ENCODE measurements at regions not wholly inside any gene's neighbourhood (a gene's known extent, or its start where the extent isn't known, plus 50 kb on each side); places are given as distances from the start of the nearest gene placed in this dataset.

DNA sequence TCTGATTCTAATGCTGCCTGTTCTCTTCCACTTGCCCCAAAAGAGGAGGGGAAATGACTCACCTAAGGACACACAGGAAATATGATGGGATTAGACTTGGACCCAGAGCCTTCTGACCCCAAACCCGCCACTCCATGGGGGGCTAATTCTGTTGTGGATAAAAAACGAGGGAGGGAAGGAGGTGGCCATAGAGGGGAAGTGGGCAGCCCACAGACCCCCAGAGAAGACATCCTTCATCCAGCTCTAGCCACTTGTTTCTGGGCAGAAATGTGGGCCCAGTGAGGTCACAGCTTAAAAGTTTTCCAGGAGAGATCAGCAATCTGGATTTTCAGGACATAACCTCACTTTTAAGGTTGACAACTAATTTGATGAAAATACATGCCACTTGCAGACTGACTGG lies 202.1 kb downstream of the ANKRD60 start:
- TF ChIP-seq, protein P1, sequence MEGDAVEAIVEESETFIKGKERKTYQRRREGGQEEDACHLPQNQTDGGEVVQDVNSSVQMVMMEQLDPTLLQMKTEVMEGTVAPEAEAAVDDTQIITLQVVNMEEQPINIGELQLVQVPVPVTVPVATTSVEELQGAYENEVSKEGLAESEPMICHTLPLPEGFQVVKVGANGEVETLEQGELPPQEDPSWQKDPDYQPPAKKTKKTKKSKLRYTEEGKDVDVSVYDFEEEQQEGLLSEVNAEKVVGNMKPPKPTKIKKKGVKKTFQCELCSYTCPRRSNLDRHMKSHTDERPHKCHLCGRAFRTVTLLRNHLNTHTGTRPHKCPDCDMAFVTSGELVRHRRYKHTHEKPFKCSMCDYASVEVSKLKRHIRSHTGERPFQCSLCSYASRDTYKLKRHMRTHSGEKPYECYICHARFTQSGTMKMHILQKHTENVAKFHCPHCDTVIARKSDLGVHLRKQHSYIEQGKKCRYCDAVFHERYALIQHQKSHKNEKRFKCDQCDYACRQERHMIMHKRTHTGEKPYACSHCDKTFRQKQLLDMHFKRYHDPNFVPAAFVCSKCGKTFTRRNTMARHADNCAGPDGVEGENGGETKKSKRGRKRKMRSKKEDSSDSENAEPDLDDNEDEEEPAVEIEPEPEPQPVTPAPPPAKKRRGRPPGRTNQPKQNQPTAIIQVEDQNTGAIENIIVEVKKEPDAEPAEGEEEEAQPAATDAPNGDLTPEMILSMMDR (IDR thresholded peaks at IDR 0.05): no peak
- TF ChIP-seq POLR2AphosphoS5 (IDR thresholded peaks at IDR 0.05): no peak
- no peak for TF ChIP-seq POLR2A (IDR thresholded peaks at IDR 0.05)
- H3K27ac ChIP-seq: no peak overlapping the region
- no peaks in the 10 kb centered on the region for H3K36me3 ChIP-seq
- H3K4me3 ChIP-seq: no peak overlapping the region
- WGBS, 2 donors: 62 to 87% methylated on average over 2 of the region's 2 CpGs
- no peak for DNase-seq
- H3K27me3 ChIP-seq: no peaks in the 10 kb centered on the region
- H3K9me3 ChIP-seq: no peaks in the 10 kb centered on the region
- no peaks in the 10 kb centered on the region for H3K4me1 ChIP-seq
- intact Hi-C loops (cut with DNase I): no loop called here

DNA sequence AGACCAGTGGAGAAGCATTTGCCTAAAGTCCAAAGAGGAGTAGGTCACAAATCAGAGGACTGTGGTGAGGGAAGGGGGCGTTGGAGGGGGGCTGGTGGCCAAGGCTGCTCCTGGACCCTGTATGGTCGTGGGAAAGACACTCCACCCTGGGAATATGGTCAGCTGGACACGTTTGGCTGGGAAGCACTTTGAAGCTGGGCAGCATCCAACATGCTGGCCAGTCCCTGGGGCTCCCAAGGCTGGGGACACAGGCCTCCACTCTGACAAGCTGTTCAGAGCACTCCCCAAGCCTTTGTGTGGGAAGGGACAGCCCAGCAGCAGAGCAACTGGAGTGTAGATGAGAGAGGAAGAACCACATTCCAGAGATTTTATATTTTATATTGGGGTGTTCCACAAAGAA lies 203.2 kb downstream of the ANKRD60 start:
- Histone ChIP-seq H3K9me3 (no peaks in the 10 kb centered on the region), H3K27me3 (no peaks in the 10 kb centered on the region), H3K4me1 (peaks cover 0 to 4% (median 0%) of the 10 kb centered on the region in 4 donors), H3K4me3 (no peak overlapping the region), H3K36me3 (no peaks in the 10 kb centered on the region), H3K27ac (no peak overlapping the region)
- 52 to 66% methylated on average over 3 of the region's 3 CpGs for WGBS, 2 donors
- intact Hi-C loops (cut with DNase I): no loop called here
- no peak for DNase-seq
- TF ChIP-seq POLR2A (IDR thresholded peaks at IDR 0.05) (no peak), POLR2AphosphoS5 (IDR thresholded peaks at IDR 0.05) (no peak), EP300 (IDR thresholded peaks at IDR 0.05) (no peak)
- TF ChIP-seq, protein P1 (IDR thresholded peaks at IDR 0.05): no peak

DNA sequence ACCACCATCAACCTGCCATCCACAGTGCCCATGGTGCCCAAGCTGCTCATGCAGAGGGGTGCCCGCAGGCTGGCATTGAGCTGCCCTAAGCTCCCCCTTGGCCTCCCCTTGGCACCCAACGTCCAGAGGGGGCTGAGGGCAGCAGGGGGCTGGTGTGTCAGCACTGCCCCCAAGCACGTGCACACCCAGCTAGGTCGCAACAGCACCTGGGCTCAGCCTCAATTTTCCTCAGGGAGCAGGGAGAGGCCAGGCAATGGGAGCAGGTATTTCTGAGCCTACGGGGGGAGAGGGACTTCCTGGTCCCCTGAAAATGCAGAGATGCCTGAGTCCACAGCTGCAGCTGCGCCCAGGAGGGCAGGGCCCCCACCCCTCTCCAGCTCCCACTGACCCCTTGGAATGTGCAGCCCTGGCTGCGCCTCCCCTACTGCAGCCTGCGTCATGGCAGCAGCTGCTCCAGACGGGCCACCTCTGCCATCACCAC lies 204.2 kb downstream of the ANKRD60 start:
- WGBS, 2 donors: 87 to 92% methylated on average over 9 of the region's 9 CpGs
- H3K27ac ChIP-seq: no peak overlapping the region
- no peak for DNase-seq

DNA sequence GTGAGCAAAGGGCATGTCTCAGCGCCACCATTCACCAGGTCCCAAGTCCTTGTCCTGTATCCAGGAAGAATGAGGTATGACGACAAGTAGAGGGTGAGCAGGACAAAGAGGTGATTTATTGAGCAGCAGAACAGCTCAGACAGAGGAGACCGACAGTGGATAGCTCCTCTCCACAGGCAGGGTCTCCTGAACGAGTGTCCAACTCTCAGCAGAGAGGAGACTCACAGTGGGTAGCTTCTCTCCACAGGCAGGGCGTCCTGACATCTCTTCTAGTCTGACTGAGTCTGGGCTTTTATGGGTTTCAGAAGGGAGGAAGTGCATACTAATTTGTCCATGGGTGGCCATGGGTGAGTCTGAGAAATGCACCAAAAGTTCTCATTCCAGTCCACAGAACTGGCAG lies 204.7 kb downstream of the ANKRD60 start:
- Histone ChIP-seq H3K27me3 (no peaks in the 10 kb centered on the region), H3K9me3 (no peaks in the 10 kb centered on the region), H3K36me3 (no peaks in the 10 kb centered on the region), H3K27ac (no peak overlapping the region), H3K4me1 (peaks cover 0 to 14% (median 0%) of the 10 kb centered on the region in 4 donors), H3K4me3 (no peak overlapping the region)
- no peak for DNase-seq
- TF ChIP-seq, protein P1 (IDR thresholded peaks at IDR 0.05): no peak
- TF ChIP-seq EP300 (IDR thresholded peaks at IDR 0.05) (no peak), POLR2AphosphoS5 (IDR thresholded peaks at IDR 0.05) (no peak), POLR2A (IDR thresholded peaks at IDR 0.05) (no peak)
- 91% methylated on average over 5 of the region's 5 CpGs for WGBS, 2 donors
- intact Hi-C loops (cut with DNase I): no loop called here

More for the DNA sequence above, 204.2 kb downstream of the ANKRD60 start:
- Histone ChIP-seq H3K9me3 (no peaks in the 10 kb centered on the region), H3K36me3 (no peaks in the 10 kb centered on the region), H3K4me1 (peaks cover 0 to 14% (median 0%) of the 10 kb centered on the region in 4 donors), H3K27me3 (no peaks in the 10 kb centered on the region), H3K4me3 (no peak overlapping the region)
- TF ChIP-seq, protein P1 (IDR thresholded peaks at IDR 0.05): no peak
- TF ChIP-seq POLR2AphosphoS5 (IDR thresholded peaks at IDR 0.05) (no peak), POLR2A (IDR thresholded peaks at IDR 0.05) (no peak), EP300 (IDR thresholded peaks at IDR 0.05) (no peak)
- intact Hi-C loops (cut with DNase I): no loop called here

DNA sequence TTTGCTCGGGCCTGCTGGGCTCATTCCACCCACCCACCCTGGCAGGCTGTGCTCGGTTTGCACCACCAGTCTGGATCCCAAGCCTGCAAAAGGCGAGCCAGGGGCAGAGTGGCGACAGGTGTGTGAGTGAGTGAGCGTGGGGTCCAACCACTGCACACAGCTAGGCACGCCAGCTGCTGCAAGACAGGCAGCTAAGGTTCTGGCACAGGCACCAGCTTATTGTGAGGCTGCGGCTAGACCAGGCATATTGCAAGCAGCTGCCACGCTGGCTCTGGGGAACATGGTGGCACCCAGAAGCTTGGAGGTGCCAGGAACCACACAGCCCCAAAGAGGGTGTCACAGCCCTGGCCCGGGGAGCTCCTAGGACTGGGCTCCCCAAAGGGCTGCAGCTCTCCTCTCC lies 205.1 kb downstream of the ANKRD60 start:
- Histone ChIP-seq H3K9me3 (no peaks in the 10 kb centered on the region), H3K4me3 (no peak overlapping the region), H3K27ac (no peak overlapping the region), H3K36me3 (no peaks in the 10 kb centered on the region), H3K27me3 (no peaks in the 10 kb centered on the region), H3K4me1 (peaks cover 0 to 14% (median 0%) of the 10 kb centered on the region in 4 donors)
- intact Hi-C loops (cut with DNase I): no loop called here
- TF ChIP-seq POLR2A (IDR thresholded peaks at IDR 0.05) (no peak), POLR2AphosphoS5 (IDR thresholded peaks at IDR 0.05) (no peak), EP300 (IDR thresholded peaks at IDR 0.05) (no peak)
- TF ChIP-seq, protein P1 (IDR thresholded peaks at IDR 0.05): no peak
- 84 to 94% methylated on average over 9 of the region's 9 CpGs for WGBS, 2 donors
- no peak for DNase-seq
